ENCODE measurements at regions not wholly inside any gene's neighbourhood (a gene's known extent, or its start where the extent isn't known, plus 50 kb on each side); places are given as distances from the start of the nearest gene placed in this dataset.

DNA sequence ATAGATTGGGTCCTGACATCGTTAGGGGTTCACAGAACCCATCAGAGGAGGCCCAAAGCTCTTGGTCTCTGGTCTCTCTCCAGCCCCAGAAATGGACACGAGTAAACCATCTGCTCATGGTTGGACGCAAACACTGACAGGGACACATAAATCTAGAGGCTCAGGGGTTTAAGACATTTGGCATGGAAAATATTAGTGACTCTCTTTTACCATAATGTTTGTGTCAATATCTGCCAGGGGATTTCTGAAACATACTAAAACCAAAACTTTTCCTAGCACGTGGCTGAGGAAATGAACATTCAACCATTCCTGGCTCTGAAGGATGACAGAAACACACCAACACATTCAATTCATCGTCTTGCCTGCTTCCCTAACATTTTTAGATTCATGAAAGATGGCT is 226.2 kb downstream of the SP3 start:
- H3K9me3 ChIP-seq (ENCODE audit: control insufficient read depth, low read length): no peaks in the 10 kb centered on the region
- no peaks in the 10 kb centered on the region for H3K36me3 ChIP-seq (ENCODE audit: control insufficient read depth, insufficient read depth, low read length)
- H3K4me3 ChIP-seq (ENCODE audit: insufficient read depth, low read depth, low read length, poor library complexity, severe bottlenecking): no peak overlapping the region
- no peaks in the 10 kb centered on the region for H3K4me1 ChIP-seq (ENCODE audit: control insufficient read depth, insufficient read depth, low read length, poor library complexity, severe bottlenecking)
- no peak for DNase-seq
- H3K27me3 ChIP-seq (replicated peaks; ENCODE audit: control insufficient read depth, insufficient read depth, low read length, poor library complexity, severe bottlenecking): no peaks in the 10 kb centered on the region
- H3K27ac ChIP-seq (ENCODE audit: insufficient read depth, low read length, poor library complexity, severe bottlenecking): no peak overlapping the region

DNA sequence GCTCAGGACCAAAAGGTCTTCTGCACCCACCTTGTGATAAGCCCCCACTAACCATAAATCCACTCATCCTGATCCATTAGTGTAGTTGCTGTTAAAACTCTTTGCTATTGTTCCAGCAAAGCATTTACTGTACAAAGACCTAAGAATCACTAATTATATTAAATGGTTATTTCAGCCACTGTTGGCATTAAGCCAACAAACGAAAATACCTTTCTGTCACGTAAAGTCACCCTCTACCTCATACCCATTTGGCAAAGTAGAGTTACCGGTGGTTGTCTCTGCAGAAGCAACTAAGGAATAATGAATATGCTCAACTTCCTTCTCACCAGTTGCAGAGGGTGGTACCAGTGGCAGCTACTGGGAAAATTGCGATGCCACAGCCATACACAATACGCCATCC is 224.5 kb downstream of the SP3 start:
- Histone ChIP-seq H3K36me3 (ENCODE audit: control insufficient read depth, insufficient read depth, low read length) (no peaks in the 10 kb centered on the region), H3K27me3 (replicated peaks; ENCODE audit: control insufficient read depth, insufficient read depth, low read length, poor library complexity, severe bottlenecking) (no peaks in the 10 kb centered on the region), H3K27ac (ENCODE audit: insufficient read depth, low read length, poor library complexity, severe bottlenecking) (no peak overlapping the region), H3K4me3 (ENCODE audit: insufficient read depth, low read depth, low read length, poor library complexity, severe bottlenecking) (no peak overlapping the region), H3K4me1 (ENCODE audit: control insufficient read depth, insufficient read depth, low read length, poor library complexity, severe bottlenecking) (no peaks in the 10 kb centered on the region), H3K9me3 (ENCODE audit: control insufficient read depth, low read length) (no peaks in the 10 kb centered on the region)
- DNase-seq: no peak

DNA sequence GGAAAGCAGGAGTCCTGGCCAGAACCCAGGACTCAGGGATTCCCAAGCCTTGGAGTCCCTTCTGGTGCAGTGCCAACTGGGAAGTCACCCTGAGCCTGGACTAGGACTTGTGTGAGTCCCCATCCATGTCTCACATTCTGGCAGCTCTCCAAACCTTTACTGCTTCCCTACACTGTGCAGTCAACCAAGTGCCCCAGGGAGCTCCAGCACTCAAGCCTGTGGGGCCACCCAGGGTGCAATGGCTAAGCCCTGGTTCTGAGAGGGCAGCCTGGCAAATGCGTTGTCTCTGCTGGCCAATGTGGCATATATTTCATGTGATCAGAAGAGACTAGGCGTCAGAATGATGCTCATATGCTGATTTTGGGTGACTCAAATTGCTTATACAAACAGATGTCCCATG is 223.4 kb downstream of the SP3 start:
- DNase-seq: no peak
- no peaks in the 10 kb centered on the region for H3K27me3 ChIP-seq (replicated peaks; ENCODE audit: control insufficient read depth, insufficient read depth, low read length, poor library complexity, severe bottlenecking)

DNA sequence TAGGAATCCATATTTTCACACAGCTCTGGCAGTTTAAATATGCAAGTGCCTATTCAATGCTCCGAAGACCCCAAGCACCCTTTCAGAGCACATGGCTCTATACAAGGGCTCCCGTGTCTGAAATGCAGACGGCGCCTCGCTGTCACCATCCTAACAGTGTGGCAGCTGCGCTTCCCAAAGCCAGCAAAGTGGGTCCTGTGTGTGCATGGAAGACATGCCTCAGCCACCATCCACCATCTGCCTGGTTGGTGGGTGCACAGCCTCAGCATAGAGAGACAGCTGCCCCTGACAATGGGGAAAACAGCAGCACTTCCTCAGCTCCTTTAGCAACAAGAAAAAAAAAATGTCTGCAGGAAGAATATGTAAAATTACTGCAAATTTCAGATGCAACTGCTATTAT is 218.1 kb downstream of the SP3 start:
- Histone ChIP-seq H3K36me3 (ENCODE audit: control insufficient read depth, insufficient read depth, low read length) (no peaks in the 10 kb centered on the region), H3K9me3 (ENCODE audit: control insufficient read depth, low read length) (no peaks in the 10 kb centered on the region), H3K27me3 (replicated peaks; ENCODE audit: control insufficient read depth, insufficient read depth, low read length, poor library complexity, severe bottlenecking) (no peaks in the 10 kb centered on the region), H3K27ac (ENCODE audit: insufficient read depth, low read length, poor library complexity, severe bottlenecking) (no peak overlapping the region), H3K4me3 (ENCODE audit: insufficient read depth, low read depth, low read length, poor library complexity, severe bottlenecking) (no peak overlapping the region), H3K4me1 (ENCODE audit: control insufficient read depth, insufficient read depth, low read length, poor library complexity, severe bottlenecking) (no peaks in the 10 kb centered on the region)
- DNase-seq: no peak

More for the DNA sequence above, 223.4 kb downstream of the SP3 start:
- H3K4me1 ChIP-seq (ENCODE audit: control insufficient read depth, insufficient read depth, low read length, poor library complexity, severe bottlenecking): no peaks in the 10 kb centered on the region
- H3K36me3 ChIP-seq (ENCODE audit: control insufficient read depth, insufficient read depth, low read length): no peaks in the 10 kb centered on the region
- no peaks in the 10 kb centered on the region for H3K9me3 ChIP-seq (ENCODE audit: control insufficient read depth, low read length)
- no peak overlapping the region for H3K4me3 ChIP-seq (ENCODE audit: insufficient read depth, low read depth, low read length, poor library complexity, severe bottlenecking)
- H3K27ac ChIP-seq (ENCODE audit: insufficient read depth, low read length, poor library complexity, severe bottlenecking): no peak overlapping the region

DNA sequence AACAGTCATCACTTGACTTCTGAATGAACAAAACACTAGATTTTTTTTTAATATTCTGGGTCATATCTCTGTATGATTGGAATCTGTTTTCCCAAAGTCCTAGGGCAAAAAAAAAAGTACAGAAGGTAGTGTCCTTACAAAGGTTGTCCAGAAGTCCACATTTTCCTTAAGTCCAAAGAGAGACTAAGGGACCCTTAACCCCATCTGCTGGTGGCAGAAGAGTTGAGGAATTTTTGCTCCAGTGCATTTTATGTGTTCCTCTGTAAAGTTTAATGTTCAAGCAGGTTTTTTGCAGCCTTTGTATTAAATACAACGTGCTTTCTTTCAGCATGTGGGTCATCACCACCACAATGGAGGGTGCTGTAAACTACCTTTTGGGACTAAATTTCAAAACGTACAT is 215.9 kb downstream of the SP3 start:
- no peaks in the 10 kb centered on the region for H3K27me3 ChIP-seq (replicated peaks; ENCODE audit: control insufficient read depth, insufficient read depth, low read length, poor library complexity, severe bottlenecking)
- H3K36me3 ChIP-seq (ENCODE audit: control insufficient read depth, insufficient read depth, low read length): no peaks in the 10 kb centered on the region
- no peaks in the 10 kb centered on the region for H3K4me1 ChIP-seq (ENCODE audit: control insufficient read depth, insufficient read depth, low read length, poor library complexity, severe bottlenecking)
- no peak for DNase-seq
- no peak overlapping the region for H3K27ac ChIP-seq (ENCODE audit: insufficient read depth, low read length, poor library complexity, severe bottlenecking)
- H3K9me3 ChIP-seq (ENCODE audit: control insufficient read depth, low read length): no peaks in the 10 kb centered on the region
- no peak overlapping the region for H3K4me3 ChIP-seq (ENCODE audit: insufficient read depth, low read depth, low read length, poor library complexity, severe bottlenecking)

DNA sequence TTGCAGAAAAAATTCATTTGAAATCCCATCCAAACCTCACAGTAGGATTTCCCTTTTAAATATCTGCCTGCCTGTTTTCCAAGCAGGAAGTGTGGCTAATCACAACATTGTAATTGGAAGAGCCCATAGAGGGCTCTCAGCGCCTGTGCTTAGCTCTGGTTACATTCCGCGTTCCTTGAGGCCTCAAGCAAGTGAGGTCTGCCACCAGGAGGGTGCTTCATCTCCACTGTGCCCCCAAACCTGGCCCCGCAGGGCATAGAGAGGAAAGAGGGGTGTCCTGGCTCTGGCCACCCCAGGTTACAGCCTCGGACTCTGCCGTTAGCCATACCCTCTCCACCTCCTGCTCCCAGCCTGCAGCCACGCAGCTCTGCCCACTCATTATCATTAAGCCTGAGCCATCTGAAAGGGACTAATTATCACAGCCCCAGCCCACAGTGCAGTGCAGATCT is 214.8 kb downstream of the SP3 start:
- DNase-seq: no peak
- Histone ChIP-seq H3K4me3 (ENCODE audit: insufficient read depth, low read depth, low read length, poor library complexity, severe bottlenecking) (no peak overlapping the region), H3K27ac (ENCODE audit: insufficient read depth, low read length, poor library complexity, severe bottlenecking) (no peak overlapping the region), H3K36me3 (ENCODE audit: control insufficient read depth, insufficient read depth, low read length) (no peaks in the 10 kb centered on the region), H3K27me3 (replicated peaks; ENCODE audit: control insufficient read depth, insufficient read depth, low read length, poor library complexity, severe bottlenecking) (no peaks in the 10 kb centered on the region), H3K9me3 (ENCODE audit: control insufficient read depth, low read length) (no peaks in the 10 kb centered on the region), H3K4me1 (ENCODE audit: control insufficient read depth, insufficient read depth, low read length, poor library complexity, severe bottlenecking) (no peaks in the 10 kb centered on the region)

DNA sequence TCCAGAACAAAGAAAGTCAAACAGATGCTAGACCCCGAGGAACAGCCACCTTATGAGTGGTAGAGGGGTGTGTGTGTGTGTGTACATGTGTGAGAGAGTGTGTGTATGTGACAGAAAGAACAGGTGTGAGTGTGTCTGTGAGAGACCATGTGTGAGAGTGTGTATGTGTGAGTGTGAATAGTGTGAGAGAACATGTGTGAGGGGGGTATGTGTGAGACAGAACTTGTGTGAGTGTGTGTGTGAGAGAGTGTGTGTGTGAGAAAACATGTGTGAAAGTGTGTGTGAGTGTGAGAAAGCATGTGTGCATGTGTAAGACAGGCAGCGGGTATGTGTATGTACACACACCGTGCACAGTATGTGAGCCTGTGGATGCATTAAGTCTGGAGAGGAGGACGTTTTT is 214.3 kb downstream of the SP3 start:
- Histone ChIP-seq H3K4me1 (ENCODE audit: control insufficient read depth, insufficient read depth, low read length, poor library complexity, severe bottlenecking) (no peaks in the 10 kb centered on the region), H3K4me3 (ENCODE audit: insufficient read depth, low read depth, low read length, poor library complexity, severe bottlenecking) (no peak overlapping the region)
- DNase-seq: no peak

DNA sequence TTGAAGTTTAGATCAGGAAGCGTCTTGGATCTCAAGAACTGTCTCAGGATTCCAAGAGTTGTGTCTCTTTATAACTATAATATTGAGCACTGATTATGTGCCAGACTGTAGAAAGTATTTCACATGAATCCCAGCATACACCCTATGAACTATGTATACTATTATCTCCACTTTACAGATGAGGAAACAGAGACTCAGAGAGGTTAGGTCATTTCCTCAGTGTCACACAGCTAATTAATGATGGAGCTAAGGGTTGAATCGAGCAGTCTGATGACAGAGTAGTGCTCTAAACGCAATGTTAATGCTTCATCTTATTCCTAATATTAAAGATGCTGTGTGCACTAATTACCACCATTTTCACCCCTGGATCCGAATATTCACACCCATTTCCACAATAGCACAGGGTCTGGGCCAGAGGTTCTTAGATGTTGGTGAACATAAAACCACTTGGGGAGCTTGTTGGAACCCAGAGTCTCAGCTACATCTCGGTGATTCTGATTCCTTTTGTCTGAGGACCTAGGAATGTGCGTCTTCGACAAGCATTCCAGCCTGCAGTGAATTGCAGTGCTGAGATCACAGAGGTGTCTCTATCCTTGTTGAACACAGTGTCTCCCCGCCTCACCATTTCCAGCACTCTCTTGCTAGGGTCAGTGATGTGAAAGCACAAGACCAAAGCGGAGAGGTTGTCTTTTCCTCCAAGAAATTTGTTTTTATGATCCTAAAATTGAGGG is 213.8 kb downstream of the SP3 start:
- Histone ChIP-seq H3K27me3 (replicated peaks; ENCODE audit: control insufficient read depth, insufficient read depth, low read length, poor library complexity, severe bottlenecking) (no peaks in the 10 kb centered on the region), H3K27ac (ENCODE audit: insufficient read depth, low read length, poor library complexity, severe bottlenecking) (no peak overlapping the region), H3K9me3 (ENCODE audit: control insufficient read depth, low read length) (no peaks in the 10 kb centered on the region), H3K36me3 (ENCODE audit: control insufficient read depth, insufficient read depth, low read length) (no peaks in the 10 kb centered on the region), H3K4me1 (ENCODE audit: control insufficient read depth, insufficient read depth, low read length, poor library complexity, severe bottlenecking) (no peaks in the 10 kb centered on the region), H3K4me3 (ENCODE audit: insufficient read depth, low read depth, low read length, poor library complexity, severe bottlenecking) (no peak overlapping the region)
- no peak for DNase-seq

More for the DNA sequence above, 214.3 kb downstream of the SP3 start:
- H3K27me3 ChIP-seq (replicated peaks; ENCODE audit: control insufficient read depth, insufficient read depth, low read length, poor library complexity, severe bottlenecking): no peaks in the 10 kb centered on the region
- H3K36me3 ChIP-seq (ENCODE audit: control insufficient read depth, insufficient read depth, low read length): no peaks in the 10 kb centered on the region
- H3K9me3 ChIP-seq (ENCODE audit: control insufficient read depth, low read length): no peaks in the 10 kb centered on the region
- H3K27ac ChIP-seq (ENCODE audit: insufficient read depth, low read length, poor library complexity, severe bottlenecking): no peak overlapping the region

DNA sequence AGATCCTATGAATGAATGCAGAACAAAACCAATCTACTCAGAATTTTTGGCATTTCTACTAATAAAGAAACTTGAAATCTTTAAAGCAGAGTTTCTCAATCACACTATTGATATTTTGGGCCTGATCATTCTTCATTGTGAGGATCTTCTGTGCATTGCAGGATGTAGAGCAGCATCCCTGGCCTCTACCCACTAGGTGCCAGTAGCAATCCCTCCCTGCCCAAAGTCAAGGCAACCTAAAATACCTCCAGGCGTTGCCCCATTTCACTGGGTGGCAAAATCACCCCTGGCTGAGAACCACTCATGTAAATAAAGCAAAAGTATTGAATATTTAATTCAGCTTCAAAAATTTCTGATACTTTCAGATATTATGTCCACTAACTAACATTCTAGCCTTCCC is 213.0 kb downstream of the SP3 start:
- Histone ChIP-seq H3K9me3 (ENCODE audit: control insufficient read depth, low read length) (no peaks in the 10 kb centered on the region), H3K27me3 (replicated peaks; ENCODE audit: control insufficient read depth, insufficient read depth, low read length, poor library complexity, severe bottlenecking) (no peaks in the 10 kb centered on the region), H3K36me3 (ENCODE audit: control insufficient read depth, insufficient read depth, low read length) (no peaks in the 10 kb centered on the region), H3K27ac (ENCODE audit: insufficient read depth, low read length, poor library complexity, severe bottlenecking) (no peak overlapping the region), H3K4me1 (ENCODE audit: control insufficient read depth, insufficient read depth, low read length, poor library complexity, severe bottlenecking) (no peaks in the 10 kb centered on the region), H3K4me3 (ENCODE audit: insufficient read depth, low read depth, low read length, poor library complexity, severe bottlenecking) (no peak overlapping the region)
- no peak for DNase-seq

DNA sequence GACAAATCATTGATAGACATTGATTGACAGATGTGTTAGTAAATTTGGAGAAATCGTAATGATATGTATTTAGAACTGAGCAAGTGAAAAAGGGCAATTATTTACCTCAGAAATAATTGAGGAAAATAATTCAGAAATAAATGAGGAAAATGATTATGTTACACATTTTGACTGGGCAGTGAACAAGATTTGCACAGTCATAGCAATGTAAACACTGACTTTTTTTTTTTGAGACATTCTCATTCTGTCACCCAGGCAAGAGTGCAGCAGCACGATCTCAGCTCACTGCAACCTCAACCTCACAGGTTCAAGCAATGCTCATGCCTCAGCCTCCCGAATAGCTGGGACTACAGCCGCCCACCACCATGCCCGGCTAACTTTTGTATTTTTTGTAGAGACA is 211.7 kb downstream of the SP3 start:
- no peaks in the 10 kb centered on the region for H3K36me3 ChIP-seq (ENCODE audit: control insufficient read depth, insufficient read depth, low read length)
- no peak overlapping the region for H3K4me3 ChIP-seq (ENCODE audit: insufficient read depth, low read depth, low read length, poor library complexity, severe bottlenecking)
- no peak for DNase-seq
- no peaks in the 10 kb centered on the region for H3K9me3 ChIP-seq (ENCODE audit: control insufficient read depth, low read length)
- no peaks in the 10 kb centered on the region for H3K4me1 ChIP-seq (ENCODE audit: control insufficient read depth, insufficient read depth, low read length, poor library complexity, severe bottlenecking)
- no peaks in the 10 kb centered on the region for H3K27me3 ChIP-seq (replicated peaks; ENCODE audit: control insufficient read depth, insufficient read depth, low read length, poor library complexity, severe bottlenecking)
- no peak overlapping the region for H3K27ac ChIP-seq (ENCODE audit: insufficient read depth, low read length, poor library complexity, severe bottlenecking)
